GM19395 (cell line): ENCODE measurements at regions not wholly inside any gene's neighbourhood (a gene's known extent, or its start where the extent isn't known, plus 50 kb on each side); places are given as distances from the start of the nearest gene placed in this dataset.
A peak's percentile ranks its signal among the peaks of the same experiment; 100 is the strongest.
"Not testable (repeated sequence)": the region's sequence is repeated elsewhere in the genome, so short reads cannot be mapped to it uniquely, and the experiment has no call there.

ENCODE experiments used
- ATAC-seq: cut with Tn5 transposase; IDR thresholded peaks from one replicate; pipeline ENCODE4 v1.9.1; 2021; ENCODE audit warnings: mild to moderate bottlenecking, moderate library complexity; ENCODE audit not compliant: unreplicated experiment

GRCh38 chrX:76774912-76775311 lies 347.4 kb downstream of the MAGEE1 start:
- not testable (repeated sequence) for ATAC-seq

DNA sequence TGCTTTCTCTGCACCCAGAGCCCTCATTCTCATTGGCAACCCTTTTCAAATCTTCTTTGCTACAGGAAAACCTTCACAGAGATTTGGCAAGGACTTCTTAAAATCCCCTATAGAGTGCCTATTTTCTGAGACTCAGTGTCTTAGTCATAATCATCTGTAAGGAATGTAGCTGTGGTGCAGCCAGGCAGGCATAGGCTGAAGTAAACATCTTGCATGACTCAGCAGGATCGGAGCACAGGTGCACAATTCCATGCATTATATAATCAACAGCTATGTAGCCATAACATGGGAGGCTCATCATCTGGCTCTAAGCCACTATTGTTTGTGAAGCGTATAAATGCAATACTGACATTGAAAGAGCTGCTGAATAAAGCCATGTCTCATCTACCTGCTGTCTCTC lies 368.8 kb downstream of the MAGEE1 start:
- no peak for ATAC-seq

DNA sequence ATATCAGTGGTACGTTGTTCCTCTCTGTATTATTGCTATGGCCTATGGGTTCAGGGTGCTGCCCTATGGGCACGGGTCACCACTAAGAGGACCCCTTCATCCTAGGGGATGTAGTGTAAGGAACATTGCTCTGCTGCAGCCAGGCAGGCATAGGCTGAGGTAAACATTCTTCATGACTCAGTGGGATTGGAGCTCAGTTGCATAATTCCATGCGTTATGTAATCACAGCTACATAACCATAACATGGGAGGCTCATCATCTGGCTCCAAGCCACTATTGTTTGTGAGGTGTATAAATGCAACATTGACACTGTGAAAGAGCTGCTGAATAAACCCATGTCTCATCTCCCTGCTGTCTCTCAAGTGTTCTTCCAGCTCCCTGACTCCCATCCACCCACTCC lies 375.2 kb downstream of the MAGEE1 start:
- ATAC-seq: no peak

- ATAC-seq: no peak
These were observed 388.2 kb downstream of the MAGEE1 start for GRCh38 chrX:76815754-76816153.

DNA sequence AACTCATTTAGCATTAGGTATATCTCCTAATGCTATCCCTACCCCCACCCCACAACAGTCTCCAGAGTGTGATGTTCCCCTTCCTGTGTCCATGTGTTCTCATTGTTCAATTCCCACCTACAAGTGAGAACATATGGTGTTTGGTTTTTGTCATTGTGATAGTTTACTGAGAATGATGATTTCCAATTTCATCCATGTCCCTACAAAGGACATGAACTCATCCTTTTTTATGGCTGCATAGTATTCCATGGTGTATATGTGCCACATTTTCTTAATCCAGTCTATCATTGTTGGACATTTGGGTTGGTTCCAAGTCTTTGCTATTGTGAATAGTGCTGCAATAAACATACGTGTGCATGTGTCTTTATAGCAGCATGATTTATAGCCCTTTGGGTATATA lies 389.8 kb downstream of the MAGEE1 start:
- not testable (repeated sequence) for ATAC-seq

GRCh38 chrX:76821276-76821675 lies 393.8 kb downstream of the MAGEE1 start:
- ATAC-seq: no peak

DNA sequence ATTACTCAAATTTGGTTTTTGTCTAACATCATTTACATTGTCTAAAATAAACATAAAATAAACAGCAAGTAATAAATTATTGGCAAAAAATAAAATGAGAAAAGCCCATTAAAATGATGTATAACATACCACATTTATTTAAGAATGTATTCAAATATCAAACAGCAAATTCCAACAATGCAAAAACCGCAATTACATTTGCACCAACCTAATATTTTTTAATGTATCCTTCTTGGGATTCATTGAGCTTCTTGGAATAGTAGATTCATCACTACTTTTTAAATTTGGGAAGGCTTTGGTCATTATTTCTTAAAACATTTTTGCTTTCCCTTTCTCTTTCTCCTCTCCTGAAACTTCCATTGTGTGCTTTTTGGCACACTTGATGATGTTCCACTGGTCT lies 400.2 kb downstream of the MAGEE1 start:
- ATAC-seq: no peak

- ATAC-seq: not testable (repeated sequence)
These were observed 413.4 kb downstream of the MAGEE1 start for GRCh38 chrX:76840902-76841301.

- no peak for ATAC-seq
These were observed 423.3 kb downstream of the MAGEE1 start for GRCh38 chrX:76850851-76851250.

DNA sequence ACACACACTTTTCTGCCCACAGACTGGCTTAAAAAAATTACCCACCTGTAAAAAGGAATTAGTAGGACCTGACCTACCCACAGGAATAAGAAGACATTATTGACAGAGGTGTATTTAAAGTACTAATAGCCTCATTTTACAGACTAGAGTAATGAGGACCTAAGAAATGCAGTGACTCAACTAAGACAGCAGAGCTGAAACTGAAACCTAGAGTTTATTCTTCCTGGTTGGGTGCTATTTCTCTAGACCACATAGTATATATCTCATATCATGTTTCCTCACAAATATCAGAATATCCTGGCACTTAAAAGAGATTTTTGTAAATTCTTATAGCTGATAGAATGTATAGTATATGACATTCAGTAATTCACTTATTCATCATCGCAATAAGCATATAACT lies 435.0 kb downstream of the MAGEE1 start:
- ATAC-seq: no peak

DNA sequence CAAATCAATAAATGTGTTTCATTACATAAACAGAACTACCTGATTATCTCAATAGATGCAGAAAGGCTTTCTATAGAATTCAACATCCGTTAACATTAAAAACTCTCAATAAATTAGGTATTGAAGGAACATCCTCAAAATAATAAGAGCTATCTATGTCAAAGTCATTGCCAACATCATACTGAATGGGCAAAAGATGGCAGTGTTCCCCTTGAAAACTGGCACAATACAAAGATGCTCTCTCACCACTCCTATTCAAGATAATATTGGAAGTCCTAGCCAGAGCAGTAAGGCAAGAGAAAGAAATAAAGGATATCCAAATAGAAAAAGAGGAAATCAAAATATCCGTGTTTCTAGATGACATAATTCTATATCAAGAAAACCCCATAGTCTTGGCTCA lies 466.4 kb downstream of the MAGEE1 start:
- ATAC-seq: no peak

DNA sequence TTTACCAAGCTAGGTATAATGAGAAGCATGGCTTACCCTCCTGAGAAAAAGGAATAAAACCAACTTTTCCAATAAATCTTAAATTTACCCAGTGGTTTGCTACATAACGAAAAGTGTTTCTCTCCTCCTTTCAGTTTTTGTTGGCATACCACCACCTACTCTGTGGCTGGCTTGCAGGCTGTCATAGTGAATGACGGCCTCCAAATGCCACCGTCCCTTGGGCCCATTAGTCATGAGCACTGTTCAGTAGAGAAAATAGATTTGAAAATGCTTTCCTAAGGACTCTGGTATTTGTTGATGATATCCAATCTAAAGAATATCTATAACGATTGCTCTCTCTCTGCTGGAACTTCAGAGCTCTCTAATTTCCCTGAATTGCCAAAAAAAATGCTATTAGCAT lies 488.3 kb downstream of the MAGEE1 start:
- ATAC-seq: no peak

DNA sequence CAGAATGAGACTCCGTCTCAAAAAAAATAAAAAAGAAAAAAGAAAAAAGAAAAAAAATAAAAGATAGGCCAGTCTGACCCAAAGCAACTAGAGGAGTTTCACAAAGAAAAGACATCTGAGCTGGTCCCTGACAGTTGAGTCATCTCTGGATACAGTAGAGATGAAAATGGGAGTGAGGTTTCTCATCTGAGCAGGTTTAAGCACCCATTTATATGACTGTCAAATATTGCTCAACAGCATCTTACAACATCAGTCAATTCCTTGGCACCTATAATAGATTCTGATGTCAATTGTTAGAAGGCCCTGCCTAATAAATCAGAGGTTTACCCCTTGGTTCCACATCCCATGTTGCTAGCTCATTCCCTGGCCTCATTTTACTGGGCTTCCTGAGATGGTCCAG lies 490.5 kb downstream of the MAGEE1 start:
- no peak for ATAC-seq

DNA sequence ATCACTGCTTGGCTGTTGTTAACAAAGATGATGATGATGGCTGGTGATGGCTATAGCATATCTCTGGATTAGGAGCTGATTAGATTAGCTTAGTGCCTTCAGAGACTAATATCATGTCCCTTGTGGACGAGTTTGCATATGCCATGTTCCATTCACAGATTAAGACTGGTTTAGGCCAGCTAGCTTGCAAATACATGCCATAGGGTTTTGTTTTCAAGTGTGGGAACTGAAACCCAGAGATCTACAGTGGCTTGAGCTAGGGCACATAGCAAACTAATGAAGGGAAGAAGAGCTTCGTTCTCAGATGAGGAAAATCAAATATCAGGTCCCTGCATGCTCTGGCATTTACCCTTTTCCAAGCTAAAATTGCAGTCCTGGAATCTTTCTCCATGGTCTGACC lies 492.3 kb downstream of the MAGEE1 start:
- ATAC-seq: no peak

DNA sequence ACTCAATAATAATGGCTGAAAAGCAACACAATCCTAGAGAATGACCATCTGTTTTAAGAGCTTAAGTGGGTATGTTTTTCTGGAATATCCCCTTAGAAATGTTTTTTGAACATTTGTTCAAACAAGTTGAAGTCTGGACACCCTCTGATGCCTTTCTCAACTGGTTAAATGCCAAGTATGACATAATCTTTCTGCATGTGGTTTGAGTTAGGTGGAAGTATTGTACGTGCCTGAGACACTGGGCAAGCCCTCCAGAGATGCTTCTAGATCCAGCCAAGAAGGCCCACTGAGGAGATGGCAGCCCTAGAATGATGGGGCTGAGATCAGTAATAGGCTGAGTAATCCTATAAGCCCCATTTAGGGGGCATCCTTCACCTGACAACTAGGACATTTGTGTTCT lies 493.1 kb downstream of the MAGEE1 start:
- no peak for ATAC-seq

GRCh38 chrX:76921176-76921575 lies 493.7 kb downstream of the MAGEE1 start:
- no peak for ATAC-seq

GRCh38 chrX:76922100-76922499 lies 494.6 kb downstream of the MAGEE1 start:
- ATAC-seq: no peak

DNA sequence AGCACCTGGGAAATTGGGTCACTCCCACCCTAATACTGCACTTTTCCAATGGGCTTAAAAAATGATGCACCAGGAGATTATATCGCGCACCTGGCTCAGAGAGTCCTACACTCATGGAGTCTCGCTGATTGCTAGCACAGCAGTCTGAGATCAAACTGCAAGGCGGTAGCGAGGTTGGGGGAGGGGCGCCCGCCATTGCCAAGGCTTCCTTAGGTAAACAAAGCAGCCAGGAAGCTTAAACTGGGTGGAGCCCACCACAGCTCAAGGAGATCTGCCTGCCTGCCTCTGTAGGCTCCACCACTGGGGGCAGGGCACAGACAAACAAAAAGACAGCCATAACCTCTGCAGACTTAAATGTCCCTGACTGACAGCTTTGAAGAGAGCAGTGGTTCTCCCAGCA lies 497.1 kb downstream of the MAGEE1 start:
- not testable (repeated sequence) for ATAC-seq

DNA sequence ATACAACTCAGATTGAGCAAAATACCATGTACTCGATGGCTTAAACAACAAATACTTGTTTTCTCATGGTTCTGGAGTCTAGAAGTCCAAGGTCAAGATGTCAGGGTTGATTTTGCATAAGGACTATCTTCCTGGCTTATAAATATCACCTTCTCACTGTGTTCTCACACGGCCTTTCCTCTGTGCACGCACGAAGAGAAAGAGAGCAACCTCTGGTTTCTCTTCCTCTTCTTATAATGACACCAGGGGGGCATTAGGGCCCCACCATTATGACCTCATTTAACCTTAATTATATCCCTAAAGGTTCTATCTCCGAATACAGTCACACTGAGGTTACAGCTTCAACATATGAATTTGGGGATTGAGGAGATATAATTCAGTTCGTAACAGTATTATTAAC lies 504.0 kb downstream of the MAGEE1 start:
- no peak for ATAC-seq

DNA sequence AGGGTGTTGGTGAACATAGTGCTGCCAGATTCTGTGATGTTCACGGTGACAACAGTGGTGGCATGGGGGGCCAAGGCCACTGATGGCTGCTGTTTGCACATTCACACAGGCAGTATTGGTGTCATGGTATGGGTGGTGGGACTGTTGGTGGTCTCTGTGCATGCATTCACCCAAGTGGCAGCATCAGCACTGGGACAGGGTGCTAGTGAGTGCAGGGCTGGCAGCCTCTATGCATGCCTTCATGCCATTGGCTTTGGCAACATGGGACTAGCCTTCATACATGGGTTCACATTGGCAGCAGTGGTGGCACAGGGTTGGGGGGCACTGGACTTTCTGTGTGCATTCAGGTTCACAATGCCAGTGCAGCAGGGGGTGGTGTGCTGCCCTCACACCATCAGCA lies 489.7 kb upstream of the FGF16 start:
- no peak for ATAC-seq

GRCh38 chrX:76971393-76972376 lies 475.5 kb upstream of the FGF16 start:
- ATAC-seq: peak; percentile 84

GRCh38 chrX:76977452-76977851 lies 469.7 kb upstream of the FGF16 start:
- no peak for ATAC-seq

DNA sequence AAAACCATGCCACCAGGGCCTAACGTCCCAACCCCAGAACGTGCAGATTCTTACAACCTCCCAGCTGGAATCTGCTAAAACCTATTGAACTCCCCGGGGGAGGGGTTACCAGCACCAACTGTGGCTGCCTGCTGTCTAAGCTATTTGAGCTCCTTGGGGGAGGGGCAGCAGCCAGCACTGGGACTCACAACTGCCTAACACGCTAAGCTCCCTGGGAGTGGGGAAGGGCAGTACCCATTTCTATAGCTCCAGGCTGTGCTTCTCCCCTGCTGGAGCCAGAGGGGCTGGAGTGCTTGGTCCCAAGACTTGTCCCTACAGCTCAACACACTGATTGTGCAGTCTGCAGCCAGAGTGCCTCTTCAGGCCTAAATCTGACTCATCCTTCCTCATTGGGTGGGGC lies 459.8 kb upstream of the FGF16 start:
- ATAC-seq: no peak
